IMR-90 (cell line): ENCODE measurements at regions not wholly inside any gene's neighbourhood (a gene's known extent, or its start where the extent isn't known, plus 50 kb on each side); places are given as distances from the start of the nearest gene placed in this dataset.

Experiments used
- ATAC-seq: fragments of 200-7000 bp; cut with Tn5 transposase; 2 replicates; pipeline ENCODE4 v1.9.1; 2020; ENCODE audit warnings: low read depth, mild to moderate bottlenecking, moderate library complexity
- BruUV-seq: library from RNA; stranded (reverse); fragments of 400-500 nt; replicated peaks from 2 replicates; lab custom pipeline; 2021; lab: Mats Ljungman, UMichigan
- CTCF ChIA-PET: fragments of 300-600 bp; formaldehyde crosslinking; extraction: SDS; loops from one replicate; lab custom pipeline; 2021; ENCODE audit warnings: antibody characterized with exemption; lab: Yijun Ruan, JAX
- POLR2A ChIA-PET: fragments of 300-600 bp; sonication (Branson Sonifier 250); formaldehyde crosslinking; loops from one replicate; lab custom pipeline; 2022; ENCODE audit warnings: antibody characterized with exemption; ENCODE audit not compliant: unreplicated experiment; lab: Charles Lee
- DNase-seq: peaks from one replicate; pipeline ENCODE4 v3.0.0; 2013
- H2AFZ ChIP-seq: replicated peaks from 2 replicates; pipeline ENCODE3; 2013; ENCODE audit warnings: low read length, mild to moderate bottlenecking; ENCODE audit not compliant: poor library complexity
- H2AK5ac ChIP-seq: 2 replicates; pipeline ENCODE4 v1.6.1; 2013; ENCODE audit warnings: low read depth, low read length, inconsistent platforms
- H2AK9ac ChIP-seq: replicated peaks from 2 replicates; pipeline ENCODE3; 2013; ENCODE audit warnings: mild to moderate bottlenecking, low read depth, low read length, moderate library complexity; ENCODE audit not compliant: poor library complexity
- H2BK120ac ChIP-seq: 2 replicates; pipeline ENCODE4 v1.6.1; 2013; ENCODE audit warnings: low read depth, low read length, inconsistent platforms
- H2BK15ac ChIP-seq: 3 replicates; pipeline ENCODE4 v1.6.1; 2013; ENCODE audit warnings: low read depth, low read length, inconsistent platforms
- H2BK20ac ChIP-seq: 2 replicates; pipeline ENCODE4 v1.6.1; 2013; ENCODE audit warnings: low read depth, mild to moderate bottlenecking, inconsistent platforms, low read length, moderate library complexity
- H2BK5ac ChIP-seq: 2 replicates; pipeline ENCODE4 v1.6.1; 2013; ENCODE audit warnings: mild to moderate bottlenecking, low read depth, low read length, inconsistent platforms; ENCODE audit not compliant: poor library complexity, severe bottlenecking
- H3K14ac ChIP-seq: replicated peaks from 2 replicates; pipeline ENCODE4 v1.6.1; 2013; ENCODE audit warnings: low read depth, low read length, inconsistent platforms
- H3K18ac ChIP-seq: 2 replicates; pipeline ENCODE4 v1.6.1; 2013; ENCODE audit warnings: low read depth, low read length, control low read depth
- H3K23ac ChIP-seq: 2 replicates; pipeline ENCODE4 v1.6.1; 2013; ENCODE audit warnings: low read depth, low read length, inconsistent platforms
- H3K27ac ChIP-seq: 2 replicates; pipeline ENCODE4 v1.5.1; 2013; ENCODE audit warnings: mild to moderate bottlenecking, control low read depth, low read length; ENCODE audit not compliant: insufficient read depth
- H3K27me3 ChIP-seq: 2 replicates; pipeline ENCODE4 v1.6.1; 2013; ENCODE audit warnings: low read length; ENCODE audit not compliant: control insufficient read depth, insufficient read depth
- H3K36me3 ChIP-seq: 2 replicates; pipeline ENCODE4 v1.6.1; 2013; ENCODE audit warnings: low read length, mixed read lengths; ENCODE audit not compliant: control insufficient read depth, insufficient read depth
- H3K4ac ChIP-seq: 2 replicates; pipeline ENCODE4 v1.6.1; 2013; ENCODE audit warnings: low read depth, low read length, inconsistent platforms
- H3K4me1 ChIP-seq: 2 replicates; pipeline ENCODE4 v1.6.1; 2013; ENCODE audit warnings: low read length, mixed read lengths; ENCODE audit not compliant: control insufficient read depth, insufficient read depth
- H3K4me2 ChIP-seq: 2 replicates; pipeline ENCODE4 v1.6.1; 2013; ENCODE audit warnings: low read depth, mild to moderate bottlenecking, control low read depth, low read length, moderate library complexity
- H3K4me3 ChIP-seq: 2 replicates; pipeline ENCODE4 v1.5.1; 2013; ENCODE audit warnings: low read depth, mild to moderate bottlenecking, control low read depth, low read length, moderate library complexity; ENCODE audit not compliant: insufficient read depth
- H3K56ac ChIP-seq: 2 replicates; pipeline ENCODE4 v1.6.1; 2013; ENCODE audit warnings: low read length, inconsistent platforms; ENCODE audit not compliant: insufficient read depth; ENCODE audit errors: extremely low read depth
- H3K79me1 ChIP-seq, 2 experiments: 2 replicates each; pipeline ENCODE4 v1.6.1; 2013; ENCODE audit warnings: low read length in 2 of 2, inconsistent platforms in 1 of 2, low read depth in 1 of 2
- H3K9ac ChIP-seq: 2 replicates; pipeline ENCODE4 v1.6.1; 2013; ENCODE audit warnings: low read depth, low read length, control low read depth
- H3K9me1 ChIP-seq: 2 replicates; pipeline ENCODE4 v1.6.1; 2013; ENCODE audit warnings: low read length, inconsistent platforms; ENCODE audit not compliant: insufficient read depth
- H3K9me3 ChIP-seq: 2 replicates; pipeline ENCODE4 v1.6.1; 2013; ENCODE audit warnings: low read length; ENCODE audit not compliant: control insufficient read depth, insufficient read depth
- H4K20me1 ChIP-seq: 2 replicates; pipeline ENCODE4 v1.6.1; 2013; ENCODE audit warnings: low read length, inconsistent platforms; ENCODE audit not compliant: insufficient read depth
- H4K5ac ChIP-seq: 2 replicates; pipeline ENCODE4 v1.6.1; 2013; ENCODE audit warnings: mild to moderate bottlenecking, low read depth, low read length, control low read depth
- H4K8ac ChIP-seq, 2 experiments: 2 replicates each; pipeline ENCODE4 v1.6.1; 2013; ENCODE audit warnings: low read depth in 2 of 2, low read length in 2 of 2, control low read depth in 1 of 2, inconsistent platforms in 1 of 2
- H4K91ac ChIP-seq: 2 replicates; pipeline ENCODE4 v1.6.1; 2013; ENCODE audit warnings: low read depth, low read length, inconsistent platforms; ENCODE audit not compliant: insufficient read depth
- BHLHE40 ChIP-seq: fragments of 150-350 bp; IDR thresholded peaks from 2 replicates; pipeline ENCODE4 v1.6.1; 2016; ENCODE audit warnings: mild to moderate bottlenecking, low read depth, low read length
- CEBPB ChIP-seq: IDR thresholded peaks from 2 replicates; pipeline ENCODE4 v1.6.1; 2012; ENCODE audit warnings: low read depth, low read length, improper control_type of control experiment
- CHD1 ChIP-seq: IDR thresholded peaks from 2 replicates; pipeline ENCODE4 v1.6.1; 2012; ENCODE audit warnings: low read depth, low read length, improper control_type of control experiment
- FOS ChIP-seq: fragments of 150-350 bp; IDR thresholded peaks from 2 replicates; pipeline ENCODE4 v1.6.1; 2016; ENCODE audit warnings: low read depth, low read length
- MXI1 ChIP-seq: IDR thresholded peaks from 2 replicates; pipeline ENCODE4 v1.6.1; 2012; ENCODE audit warnings: low read depth, mild to moderate bottlenecking, low read length, moderate library complexity, borderline replicate concordance
- RAD21 ChIP-seq: IDR thresholded peaks from 2 replicates; pipeline ENCODE4 v1.6.1; 2012; ENCODE audit warnings: low read length, improper control_type of control experiment
- RCOR1 ChIP-seq: IDR thresholded peaks from 2 replicates; pipeline ENCODE4 v1.6.1; 2012; ENCODE audit warnings: mild to moderate bottlenecking, low read length, improper control_type of control experiment; ENCODE audit not compliant: insufficient replicate concordance
- RFX5 ChIP-seq: IDR thresholded peaks from 2 replicates; pipeline ENCODE4 v1.8.0; 2012; ENCODE audit warnings: low read depth, mild to moderate bottlenecking, low read length, moderate library complexity
- SMC3 ChIP-seq: fragments of 150-350 bp; IDR thresholded peaks from 2 replicates; pipeline ENCODE4 v1.6.1; 2016; ENCODE audit warnings: low read depth, mild to moderate bottlenecking, antibody characterized with exemption, low read length, moderate library complexity
- WGBS, 2 experiments: methylation state at CpG; one replicate each; pipeline versions ENCODE4 v1.1.5 to v1.1.7; 2013; ENCODE audit warnings: missing lambda C conversion rate in 2 of 2; ENCODE audit not compliant: insufficient read length in 1 of 2; ENCODE audit errors: extremely low coverage in 2 of 2; 5-methylcytosine and 5-hydroxymethylcytosine counted together
- dilution Hi-C: fragments of 300-500 bp; cut with HindIII; formaldehyde crosslinking; loops from one replicate; pipeline ENCODE4 v1.14.3; 2018; ENCODE audit warnings: low sequenced_read_pairs; ENCODE audit not compliant: unreplicated experiment
- in situ Hi-C: fragments of 300-500 bp; cut with MboI; formaldehyde crosslinking; loops from 3 replicates; pipeline ENCODE4 v1.14.3; 2019; ENCODE audit warnings: low sequenced_read_pairs, inconsistent platforms, mixed read lengths
- intact Hi-C: fragments of 100-400 bp; cut with micrococcal nuclease; formaldehyde crosslinking; loops from 2 replicates; pipeline ENCODE4 v1.10.0; 2022
- TF ChIP-seq, protein P1 (sequence below): conservative IDR thresholded peaks from 2 replicates; pipeline ENCODE4 v1.5.1; 2012; ENCODE audit warnings: mild to moderate bottlenecking, low read depth, low read length, improper control_type of control experiment
- TF ChIP-seq, protein P2 (sequence below): fragments of 150-350 bp; IDR thresholded peaks from 2 replicates; pipeline ENCODE4 v1.6.1; 2017; ENCODE audit warnings: mild to moderate bottlenecking, antibody characterized with exemption, low read length, low read depth

DNA sequence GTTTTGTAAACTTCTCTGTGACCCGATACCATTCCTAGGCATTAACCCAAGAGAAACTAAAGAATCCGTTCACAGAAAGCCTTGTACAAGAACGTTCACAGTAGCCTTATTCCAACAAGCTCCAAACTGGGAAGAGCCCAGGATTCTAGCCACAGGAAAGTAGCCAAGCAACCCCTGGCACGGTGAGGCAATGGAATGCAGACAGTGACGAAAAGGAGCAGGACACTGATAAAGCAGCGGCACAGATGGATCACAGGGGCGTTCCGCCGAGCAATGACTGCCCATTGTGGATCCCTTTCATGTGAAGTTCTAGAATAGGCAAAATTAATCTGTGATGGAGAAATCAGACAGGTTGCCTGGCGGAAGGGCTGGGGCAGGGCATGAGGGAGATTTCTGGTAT lies 198.7 kb upstream of the CHRNA7 start:
- intact Hi-C loops, result no loop called here
- ChIA-PET POLR2A (no interaction called here), CTCF (no interaction called here)
- Histone ChIP-seq H3K4me2 (no peak overlapping the region), H3K4me3 (no peak overlapping the region), H3K18ac (no peak overlapping the region), H3K9ac (no peak overlapping the region), H2BK15ac (no peak overlapping the region), H2AK9ac (no peak overlapping the region), H3K9me3 (no peaks in the 10 kb centered on the region), H3K36me3 (no peaks in the 10 kb centered on the region), H3K4ac (no peak overlapping the region), H3K4me1 (no peaks in the 10 kb centered on the region), H2BK5ac (no peak overlapping the region), H3K56ac (no peak overlapping the region), H2AK5ac (no peak overlapping the region), H2BK120ac (no peak overlapping the region), H4K20me1 (no peaks in the 10 kb centered on the region), H3K79me1 (no peaks in the 10 kb centered on the region), H3K27ac (no peak overlapping the region), H3K14ac (no peak overlapping the region), H4K5ac (no peak overlapping the region), H3K23ac (no peak overlapping the region), H4K8ac (no peak overlapping the region), H2AFZ (no peak overlapping the region), H3K27me3 (no peaks in the 10 kb centered on the region), H4K91ac (no peak overlapping the region), H2BK20ac (no peak overlapping the region), H3K9me1 (no peaks in the 10 kb centered on the region)
- ATAC-seq, result no peak
- no TSS peak for BruUV-seq
- no peak for DNase-seq
- dilution Hi-C loops, result no loop called here
- 32% methylated on average over 3 of the region's 10 CpGs; no CpG with 5 or more reads in 1 of the 2 experiments for WGBS, 2 experiments
- in situ Hi-C loops, result no loop called here
- TF ChIP-seq, protein P1, sequence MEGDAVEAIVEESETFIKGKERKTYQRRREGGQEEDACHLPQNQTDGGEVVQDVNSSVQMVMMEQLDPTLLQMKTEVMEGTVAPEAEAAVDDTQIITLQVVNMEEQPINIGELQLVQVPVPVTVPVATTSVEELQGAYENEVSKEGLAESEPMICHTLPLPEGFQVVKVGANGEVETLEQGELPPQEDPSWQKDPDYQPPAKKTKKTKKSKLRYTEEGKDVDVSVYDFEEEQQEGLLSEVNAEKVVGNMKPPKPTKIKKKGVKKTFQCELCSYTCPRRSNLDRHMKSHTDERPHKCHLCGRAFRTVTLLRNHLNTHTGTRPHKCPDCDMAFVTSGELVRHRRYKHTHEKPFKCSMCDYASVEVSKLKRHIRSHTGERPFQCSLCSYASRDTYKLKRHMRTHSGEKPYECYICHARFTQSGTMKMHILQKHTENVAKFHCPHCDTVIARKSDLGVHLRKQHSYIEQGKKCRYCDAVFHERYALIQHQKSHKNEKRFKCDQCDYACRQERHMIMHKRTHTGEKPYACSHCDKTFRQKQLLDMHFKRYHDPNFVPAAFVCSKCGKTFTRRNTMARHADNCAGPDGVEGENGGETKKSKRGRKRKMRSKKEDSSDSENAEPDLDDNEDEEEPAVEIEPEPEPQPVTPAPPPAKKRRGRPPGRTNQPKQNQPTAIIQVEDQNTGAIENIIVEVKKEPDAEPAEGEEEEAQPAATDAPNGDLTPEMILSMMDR, result no peak
- TF ChIP-seq RFX5, result no peak
- TF ChIP-seq MXI1, result no peak
- no peak for TF ChIP-seq SMC3
- no peak for TF ChIP-seq FOS
- TF ChIP-seq, protein P2, sequence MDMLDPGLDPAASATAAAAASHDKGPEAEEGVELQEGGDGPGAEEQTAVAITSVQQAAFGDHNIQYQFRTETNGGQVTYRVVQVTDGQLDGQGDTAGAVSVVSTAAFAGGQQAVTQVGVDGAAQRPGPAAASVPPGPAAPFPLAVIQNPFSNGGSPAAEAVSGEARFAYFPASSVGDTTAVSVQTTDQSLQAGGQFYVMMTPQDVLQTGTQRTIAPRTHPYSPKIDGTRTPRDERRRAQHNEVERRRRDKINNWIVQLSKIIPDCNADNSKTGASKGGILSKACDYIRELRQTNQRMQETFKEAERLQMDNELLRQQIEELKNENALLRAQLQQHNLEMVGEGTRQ, result no peak
- no peak for TF ChIP-seq RCOR1
- TF ChIP-seq RAD21, result no peak
- no peak for TF ChIP-seq CEBPB
- TF ChIP-seq BHLHE40, result no peak
- no peak for TF ChIP-seq CHD1
